Stimulated activated CD8-positive, alpha-beta memory T cell treated with anti-CD3 and anti-CD28 coated beads, Interleukin-12 subunit alpha, Interleukin-12 subunit beta, amount 100 ng/mL, for 4 hours (primary cell): ENCODE measurements at regions not wholly inside any gene's neighbourhood (a gene's known extent, or its start where the extent isn't known, plus 50 kb on each side); places are given as distances from the start of the nearest gene placed in this dataset.

Source experiments
- DNase-seq: peaks from one replicate; pipeline ENCODE4 v3.0.0-alpha.2; 2020; ENCODE audit warnings: low read depth

DNA sequence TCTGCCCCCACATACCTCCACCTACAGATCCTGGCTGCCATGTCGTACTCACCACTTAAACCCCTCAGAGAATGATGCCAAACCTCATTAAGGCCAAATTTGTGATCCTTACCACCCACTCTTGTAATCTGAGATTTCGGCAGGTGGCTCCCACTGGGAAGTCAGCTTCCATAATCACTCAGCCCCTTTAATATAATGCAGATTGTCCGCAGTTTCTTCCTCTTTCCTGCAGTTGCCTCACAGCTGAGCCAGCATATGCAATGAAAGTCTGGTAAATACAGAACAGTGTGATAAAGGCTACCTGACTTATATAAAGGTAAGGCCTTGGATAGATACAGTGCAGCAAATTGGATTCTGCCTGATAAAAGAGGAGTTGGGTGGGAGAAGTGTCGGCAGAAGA, 515.2 kb upstream of the TENM4 start:
- DNase-seq: no peak

GRCh38 chr11:79953629-79954028, 512.8 kb upstream of the TENM4 start:
- DNase-seq: no peak

GRCh38 chr11:79950741-79951140, 509.9 kb upstream of the TENM4 start:
- no peak for DNase-seq

DNA sequence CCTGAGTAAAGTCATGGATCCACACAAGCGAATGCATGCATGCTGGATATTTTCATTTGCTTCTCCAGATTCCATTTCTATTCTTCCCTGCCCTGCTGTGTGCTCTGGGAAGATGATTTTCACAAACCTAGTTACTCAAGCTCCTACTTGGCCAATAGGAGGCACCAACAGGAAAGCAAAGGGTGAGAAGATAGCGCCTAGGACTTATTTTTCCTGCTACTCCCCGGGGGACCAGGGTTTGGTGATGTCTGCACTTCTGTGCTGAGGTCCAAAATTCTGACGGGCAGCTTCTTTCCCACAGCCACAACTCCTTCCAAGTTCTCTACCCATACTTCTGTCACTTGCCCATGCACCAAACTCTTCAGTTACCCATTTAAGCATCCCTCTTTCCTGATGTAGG, 509.3 kb upstream of the TENM4 start:
- no peak for DNase-seq

DNA sequence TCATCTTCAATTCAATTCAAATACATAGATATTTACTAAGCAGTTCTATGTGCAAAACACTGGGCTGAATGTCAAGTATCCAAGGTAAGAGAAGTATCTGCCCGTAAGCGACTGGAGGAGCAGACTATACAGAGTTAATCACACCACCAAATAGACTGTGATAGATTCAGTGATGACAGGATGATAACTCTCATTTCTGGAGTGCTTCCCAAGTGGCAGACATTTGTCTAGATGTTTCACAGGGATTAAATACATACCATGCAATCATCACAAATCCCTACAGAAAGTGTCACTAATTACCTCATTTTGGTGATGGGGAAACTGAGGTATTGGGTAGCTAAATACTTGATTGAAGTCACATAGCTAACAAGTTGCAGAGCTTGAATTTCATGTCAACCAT, 508.7 kb upstream of the TENM4 start:
- DNase-seq: no peak

- no peak for DNase-seq
These were observed 501.8 kb upstream of the TENM4 start for GRCh38 chr11:79942646-79943045.

DNA sequence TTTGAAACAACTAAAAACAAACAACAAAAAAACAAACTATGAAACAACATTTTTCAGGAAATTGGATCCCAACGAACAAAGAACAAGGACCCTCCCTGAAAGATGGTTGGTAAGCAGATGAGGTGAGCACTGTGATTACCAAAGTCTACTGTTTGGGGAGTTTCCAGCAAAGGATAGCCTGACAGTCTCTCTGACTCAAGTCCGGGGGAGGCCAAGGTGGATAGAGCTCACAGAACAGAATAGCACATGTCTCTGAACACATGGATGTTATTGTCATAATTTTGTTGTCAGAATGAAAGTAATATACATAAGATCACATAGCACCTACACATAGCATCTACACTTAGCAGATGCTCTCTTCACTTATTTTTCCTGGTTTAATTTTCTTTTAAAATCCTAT, 501.3 kb upstream of the TENM4 start:
- no peak for DNase-seq

DNA sequence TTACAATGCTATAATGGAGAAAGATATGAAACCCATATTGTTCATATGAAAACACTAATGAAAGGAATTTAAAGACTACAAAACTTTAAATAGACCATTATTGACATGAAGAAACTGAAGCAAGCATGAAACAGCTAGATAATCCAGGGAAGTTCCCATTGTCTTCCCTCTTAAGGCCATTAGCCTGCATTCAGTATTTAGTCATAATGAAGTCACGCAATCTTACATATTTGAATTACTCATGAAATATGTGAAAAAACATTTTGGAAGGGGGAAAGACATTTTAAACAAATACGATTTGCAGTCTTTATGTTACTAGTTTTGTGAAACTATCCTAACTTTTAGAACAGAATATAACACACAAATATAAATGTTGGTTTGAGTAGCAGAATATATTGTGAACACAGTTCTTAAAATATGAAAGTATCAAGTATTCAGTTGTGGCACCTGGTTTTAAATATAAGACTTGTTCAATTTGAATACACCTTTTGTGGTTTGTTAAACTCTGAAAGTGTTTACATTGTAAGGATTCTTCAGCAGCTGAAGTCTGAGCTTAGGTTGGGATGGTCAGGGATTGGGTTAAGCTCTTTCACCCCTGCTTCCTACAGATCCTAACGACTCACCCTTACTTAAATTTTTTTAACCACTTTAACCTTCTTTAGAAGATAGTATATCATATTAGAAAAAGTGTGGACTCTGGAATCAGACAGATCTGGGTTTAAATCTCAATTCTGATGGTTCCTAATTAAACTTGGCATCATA, 500.3 kb upstream of the TENM4 start:
- no peak for DNase-seq

GRCh38 chr11:79940165-79940564, 499.3 kb upstream of the TENM4 start:
- no peak for DNase-seq

GRCh38 chr11:79939111-79939510, 498.3 kb upstream of the TENM4 start:
- no peak for DNase-seq

- DNase-seq: no peak
These were observed 497.0 kb upstream of the TENM4 start for GRCh38 chr11:79937676-79938334.

- no peak for DNase-seq
These were observed 491.8 kb upstream of the TENM4 start for GRCh38 chr11:79932612-79933011.

GRCh38 chr11:79931692-79932091, 490.9 kb upstream of the TENM4 start:
- no peak for DNase-seq

GRCh38 chr11:79926707-79927106, 485.9 kb upstream of the TENM4 start:
- DNase-seq: no peak

DNA sequence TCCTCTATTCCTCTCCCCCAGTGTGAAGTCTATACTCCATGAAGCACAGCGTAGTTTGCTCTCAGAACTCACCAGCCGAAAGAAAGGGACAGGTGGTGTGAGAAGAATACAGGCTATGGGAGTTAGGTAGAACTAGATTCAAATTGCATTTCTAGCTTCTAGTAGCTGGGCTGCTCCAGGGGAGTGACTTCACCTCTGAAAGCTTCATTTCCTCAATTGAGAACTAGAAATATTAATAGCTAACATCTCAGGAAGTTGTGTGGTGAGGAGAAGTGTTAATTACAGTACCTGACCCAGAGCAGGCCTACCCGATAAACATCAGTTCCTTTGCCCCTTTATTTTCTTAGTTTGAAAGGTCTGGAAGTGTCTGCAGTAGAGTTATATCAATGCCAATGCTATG, 484.7 kb upstream of the TENM4 start:
- no peak for DNase-seq

GRCh38 chr11:79922641-79923040, 481.8 kb upstream of the TENM4 start:
- no peak for DNase-seq

DNA sequence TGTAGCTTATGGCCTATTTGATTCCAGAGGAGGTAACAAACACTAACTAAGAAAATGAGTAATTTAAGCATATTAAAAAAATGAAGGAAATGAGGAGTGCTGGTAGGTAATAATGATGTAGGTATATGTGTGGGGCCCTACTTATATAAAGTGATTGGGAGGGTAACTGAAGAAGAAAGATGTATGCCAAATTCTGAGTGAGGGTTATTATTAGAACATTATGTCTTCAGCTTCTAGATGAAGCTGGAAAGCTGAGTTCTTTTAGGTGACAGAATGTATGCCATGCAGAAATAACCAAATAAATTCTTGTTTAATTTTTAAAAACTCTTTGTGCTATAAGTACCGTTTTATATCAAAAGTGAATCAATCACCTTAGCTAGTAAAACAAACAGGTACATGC, 479.6 kb upstream of the TENM4 start:
- no peak for DNase-seq

DNA sequence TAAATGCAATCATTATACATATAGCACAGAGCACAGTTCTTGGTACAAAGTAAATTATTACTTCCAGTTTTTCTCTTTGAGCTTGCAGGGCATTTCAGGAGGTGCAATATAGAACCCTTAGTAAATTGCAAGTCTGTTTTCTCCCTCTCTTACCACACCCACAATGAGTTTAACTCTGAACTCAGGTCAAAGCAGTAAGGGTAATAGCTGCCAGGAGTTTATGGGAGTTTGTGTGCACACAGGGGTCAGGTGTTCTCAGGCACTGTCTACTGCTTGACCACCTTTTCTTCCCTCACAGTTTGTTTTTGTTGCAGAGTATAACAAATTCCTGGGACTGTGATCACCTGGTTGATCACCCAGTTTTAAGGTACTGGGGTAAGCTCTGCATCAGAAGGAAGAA, 478.5 kb upstream of the TENM4 start:
- no peak for DNase-seq

DNA sequence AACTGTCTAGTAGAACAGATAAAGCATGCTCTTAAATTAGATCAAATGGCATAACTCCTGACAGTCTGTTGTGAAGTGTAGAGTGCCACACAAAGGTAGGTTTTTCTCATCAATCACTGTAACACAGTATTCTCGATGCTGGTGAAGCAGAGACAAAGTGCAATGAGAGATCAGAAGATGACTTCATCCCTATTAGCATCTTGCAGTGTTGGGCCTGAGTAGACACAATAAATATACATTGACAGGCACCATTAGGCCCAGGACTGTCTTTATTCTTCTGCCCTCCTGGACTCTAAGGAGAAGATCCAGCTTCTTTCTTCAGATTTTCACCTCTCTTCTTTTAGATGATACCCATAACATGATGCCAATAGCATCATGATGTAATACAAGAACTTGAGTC, 478.0 kb upstream of the TENM4 start:
- DNase-seq: no peak

DNA sequence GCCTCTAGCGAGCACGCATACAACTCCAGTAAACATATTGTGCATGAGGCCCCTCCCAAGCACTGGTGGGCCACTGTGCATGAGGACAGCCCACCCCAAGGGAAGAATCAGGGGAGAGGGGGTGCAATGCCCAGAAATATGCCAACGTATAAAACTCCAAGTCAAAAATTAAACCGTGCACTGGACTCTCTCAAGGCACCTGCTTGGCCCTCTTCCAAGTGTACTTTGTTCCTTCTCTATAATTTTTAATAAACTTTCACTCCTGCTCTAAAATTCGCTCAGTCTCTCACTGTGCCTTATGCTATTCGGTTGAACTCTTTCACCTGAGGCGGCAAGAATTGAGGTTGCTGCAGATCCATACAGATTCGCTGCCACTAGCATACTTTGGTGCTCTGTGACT, 465.3 kb upstream of the TENM4 start:
- no peak for DNase-seq

- DNase-seq: no peak
These were observed 461.7 kb upstream of the TENM4 start for GRCh38 chr11:79902493-79902892.

DNA sequence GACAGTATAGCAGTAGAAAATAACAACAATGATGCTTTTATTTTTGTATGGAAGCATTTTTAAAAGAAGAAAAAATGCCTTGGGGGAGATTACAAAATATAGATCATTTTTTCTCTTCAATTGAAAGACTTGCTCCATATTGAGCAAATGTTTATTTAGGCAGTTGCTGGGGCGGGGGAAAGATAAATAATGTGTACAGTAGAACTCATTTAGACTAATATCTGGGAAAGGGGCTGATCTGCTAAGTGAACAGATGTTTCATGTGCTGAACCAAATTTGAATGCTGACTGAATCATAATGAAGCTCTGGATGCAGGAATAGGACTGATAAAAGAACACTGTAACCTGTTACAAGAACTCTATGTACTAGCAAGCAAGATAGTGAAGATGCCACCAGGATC, 457.1 kb upstream of the TENM4 start:
- DNase-seq: no peak

GRCh38 chr11:79896258-79896657, 455.4 kb upstream of the TENM4 start:
- no peak for DNase-seq

DNA sequence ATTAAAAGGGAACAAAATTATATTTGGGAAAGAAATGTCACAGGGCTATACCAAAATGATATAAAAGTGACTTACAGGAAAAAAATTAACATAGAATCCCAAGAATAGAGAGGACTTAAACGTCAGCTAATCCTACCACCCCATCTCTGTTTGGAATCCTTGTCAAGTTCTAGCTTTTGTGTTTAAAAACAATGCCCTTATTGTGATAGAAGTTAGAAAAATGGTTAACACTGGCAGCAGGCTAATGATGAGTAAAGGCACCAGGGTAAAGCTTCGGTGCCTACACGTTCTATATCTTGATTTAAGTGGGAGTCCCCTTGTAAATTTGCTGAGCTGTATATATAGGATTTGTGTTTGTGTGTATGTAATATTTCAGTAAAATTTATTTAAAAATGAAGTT, 453.3 kb upstream of the TENM4 start:
- no peak for DNase-seq
